GM23248 (cell line): ENCODE measurements at regions not wholly inside any gene's neighbourhood (a gene's known extent, or its start where the extent isn't known, plus 50 kb on each side); places are given as distances from the start of the nearest gene placed in this dataset.

Experiments used
- EZH2 ChIP-seq: fragments of 200-600 bp; sonication (generic); IDR thresholded peaks from 2 replicates; pipeline ENCODE4 v1.6.1; 2018; ENCODE audit warnings: antibody characterized with exemption, mild to moderate bottlenecking; ENCODE audit not compliant: insufficient read depth, poor library complexity, severe bottlenecking
- EZH2phosphoT487 ChIP-seq: fragments of 200-600 bp; sonication (generic); IDR thresholded peaks from 2 replicates; pipeline ENCODE4 v1.6.1; 2018; ENCODE audit warnings: antibody characterized with exemption, moderate library complexity, mild to moderate bottlenecking, low read depth; ENCODE audit not compliant: insufficient read depth

- no peak for TF ChIP-seq EZH2
- TF ChIP-seq EZH2phosphoT487 = no peak
Observed at GRCh38 chr3:110564674-110565073, 506.9 kb upstream of the NECTIN3 start.
